Renal pelvis (tissue), 1 donor: ENCODE measurements at regions not wholly inside any gene's neighbourhood (a gene's known extent, or its start where the extent isn't known, plus 50 kb on each side); places are given as distances from the start of the nearest gene placed in this dataset.
"Not testable (repeated sequence)": the region's sequence is repeated elsewhere in the genome, so short reads cannot be mapped to it uniquely, and the experiment has no call there.

Experiments
- DNase-seq: peaks from one replicate; pipeline ENCODE4 v3.0.0-alpha.2; 2013

- no peak for DNase-seq
These were observed 440.9 kb upstream of the KLF12 start for GRCh38 chr13:74574964-74575728.

GRCh38 chr13:74573654-74574053, 439.4 kb upstream of the KLF12 start:
- no peak for DNase-seq

- no peak for DNase-seq
These were observed 437.6 kb upstream of the KLF12 start for GRCh38 chr13:74571811-74572210.

- no peak for DNase-seq
These were observed 436.6 kb upstream of the KLF12 start for GRCh38 chr13:74570834-74571233.

- no peak for DNase-seq
These were observed 435.8 kb upstream of the KLF12 start for GRCh38 chr13:74570046-74570445.

GRCh38 chr13:74569251-74569650, 435.0 kb upstream of the KLF12 start:
- DNase-seq = no peak

GRCh38 chr13:74567485-74567884, 433.3 kb upstream of the KLF12 start:
- DNase-seq = no peak

- DNase-seq = no peak
These were observed 428.2 kb upstream of the KLF12 start for GRCh38 chr13:74562381-74562780.

GRCh38 chr13:74561155-74561554, 427.0 kb upstream of the KLF12 start:
- no peak for DNase-seq

GRCh38 chr13:74560325-74560724, 426.1 kb upstream of the KLF12 start:
- no peak for DNase-seq

- DNase-seq = no peak
These were observed 423.7 kb upstream of the KLF12 start for GRCh38 chr13:74557870-74558269.

- DNase-seq = no peak
These were observed 421.6 kb upstream of the KLF12 start for GRCh38 chr13:74555651-74556420.

GRCh38 chr13:74555276-74555625, 421.0 kb upstream of the KLF12 start:
- DNase-seq = no peak

GRCh38 chr13:74554569-74555275, 420.5 kb upstream of the KLF12 start:
- no peak for DNase-seq

GRCh38 chr13:74550039-74550438, 415.8 kb upstream of the KLF12 start:
- no peak for DNase-seq

GRCh38 chr13:74536649-74537048, 402.4 kb upstream of the KLF12 start:
- DNase-seq = not testable (repeated sequence)

GRCh38 chr13:74533226-74533625, 399.0 kb upstream of the KLF12 start:
- DNase-seq = no peak

- no peak for DNase-seq
These were observed 395.8 kb upstream of the KLF12 start for GRCh38 chr13:74530011-74530410.

GRCh38 chr13:74528734-74529513, 394.7 kb upstream of the KLF12 start:
- no peak for DNase-seq

GRCh38 chr13:74523057-74523456, 388.9 kb upstream of the KLF12 start:
- DNase-seq = no peak

- no peak for DNase-seq
These were observed 377.3 kb upstream of the KLF12 start for GRCh38 chr13:74511523-74511922.

GRCh38 chr13:74487091-74487722, 353.0 kb upstream of the KLF12 start:
- no peak for DNase-seq
